ENCODE measurements at regions not wholly inside any gene's neighbourhood (a gene's known extent, or its start where the extent isn't known, plus 50 kb on each side); places are given as distances from the start of the nearest gene placed in this dataset.

DNA sequence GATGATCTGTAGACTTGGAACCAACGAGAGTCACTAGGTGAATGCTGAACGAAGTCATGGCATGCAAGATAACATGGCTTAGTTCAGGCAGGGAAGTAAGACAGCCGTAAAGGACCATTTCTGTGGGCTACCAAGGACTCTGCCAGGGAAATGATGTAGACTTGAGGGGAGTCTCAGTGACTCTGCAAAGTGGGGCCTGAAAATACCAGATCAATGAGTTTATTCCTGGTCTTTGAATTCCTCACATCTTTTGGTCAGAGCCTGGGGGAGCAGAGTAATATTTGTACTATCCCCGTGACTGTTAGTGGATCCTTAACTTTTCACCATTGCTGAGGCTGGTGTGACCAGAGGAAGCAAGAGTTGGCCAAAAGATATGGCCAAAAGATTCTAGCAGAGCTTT lies 60.7 kb upstream of the INHBA start:
- ATAC-seq, result no peak
- TF ChIP-seq TOX (CRISPR knock-in tag; IDR thresholded peaks at IDR 0.05; ENCODE audit: borderline replicate concordance) (no peak), ARNTL (CRISPR knock-in tag; IDR thresholded peaks at IDR 0.05; ENCODE audit: borderline replicate concordance, low read depth) (no peak), BACH2 (CRISPR knock-in tag; IDR thresholded peaks at IDR 0.05; ENCODE audit: borderline replicate concordance) (no peak), ZC3H10 (CRISPR knock-in tag; IDR thresholded peaks at IDR 0.05) (no peak), ZNF70 (CRISPR knock-in tag; IDR thresholded peaks at IDR 0.05) (no peak), ZFP30 (CRISPR knock-in tag; IDR thresholded peaks at IDR 0.05) (no peak)
- TF ChIP-seq, protein P1, sequence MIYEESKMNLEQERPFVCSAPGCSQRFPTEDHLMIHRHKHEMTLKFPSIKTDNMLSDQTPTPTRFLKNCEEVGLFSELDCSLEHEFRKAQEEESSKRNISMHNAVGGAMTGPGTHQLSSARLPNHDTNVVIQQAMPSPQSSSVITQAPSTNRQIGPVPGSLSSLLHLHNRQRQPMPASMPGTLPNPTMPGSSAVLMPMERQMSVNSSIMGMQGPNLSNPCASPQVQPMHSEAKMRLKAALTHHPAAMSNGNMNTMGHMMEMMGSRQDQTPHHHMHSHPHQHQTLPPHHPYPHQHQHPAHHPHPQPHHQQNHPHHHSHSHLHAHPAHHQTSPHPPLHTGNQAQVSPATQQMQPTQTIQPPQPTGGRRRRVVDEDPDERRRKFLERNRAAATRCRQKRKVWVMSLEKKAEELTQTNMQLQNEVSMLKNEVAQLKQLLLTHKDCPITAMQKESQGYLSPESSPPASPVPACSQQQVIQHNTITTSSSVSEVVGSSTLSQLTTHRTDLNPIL (CRISPR knock-in tag; IDR thresholded peaks at IDR 0.05; ENCODE audit: low read depth), result no peak
- TF ChIP-seq, protein P2, sequence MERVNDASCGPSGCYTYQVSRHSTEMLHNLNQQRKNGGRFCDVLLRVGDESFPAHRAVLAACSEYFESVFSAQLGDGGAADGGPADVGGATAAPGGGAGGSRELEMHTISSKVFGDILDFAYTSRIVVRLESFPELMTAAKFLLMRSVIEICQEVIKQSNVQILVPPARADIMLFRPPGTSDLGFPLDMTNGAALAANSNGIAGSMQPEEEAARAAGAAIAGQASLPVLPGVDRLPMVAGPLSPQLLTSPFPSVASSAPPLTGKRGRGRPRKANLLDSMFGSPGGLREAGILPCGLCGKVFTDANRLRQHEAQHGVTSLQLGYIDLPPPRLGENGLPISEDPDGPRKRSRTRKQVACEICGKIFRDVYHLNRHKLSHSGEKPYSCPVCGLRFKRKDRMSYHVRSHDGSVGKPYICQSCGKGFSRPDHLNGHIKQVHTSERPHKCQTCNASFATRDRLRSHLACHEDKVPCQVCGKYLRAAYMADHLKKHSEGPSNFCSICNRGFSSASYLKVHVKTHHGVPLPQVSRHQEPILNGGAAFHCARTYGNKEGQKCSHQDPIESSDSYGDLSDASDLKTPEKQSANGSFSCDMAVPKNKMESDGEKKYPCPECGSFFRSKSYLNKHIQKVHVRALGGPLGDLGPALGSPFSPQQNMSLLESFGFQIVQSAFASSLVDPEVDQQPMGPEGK (CRISPR knock-in tag; IDR thresholded peaks at IDR 0.05; ENCODE audit: borderline replicate concordance), result no peak
- TF ChIP-seq, protein P3, sequence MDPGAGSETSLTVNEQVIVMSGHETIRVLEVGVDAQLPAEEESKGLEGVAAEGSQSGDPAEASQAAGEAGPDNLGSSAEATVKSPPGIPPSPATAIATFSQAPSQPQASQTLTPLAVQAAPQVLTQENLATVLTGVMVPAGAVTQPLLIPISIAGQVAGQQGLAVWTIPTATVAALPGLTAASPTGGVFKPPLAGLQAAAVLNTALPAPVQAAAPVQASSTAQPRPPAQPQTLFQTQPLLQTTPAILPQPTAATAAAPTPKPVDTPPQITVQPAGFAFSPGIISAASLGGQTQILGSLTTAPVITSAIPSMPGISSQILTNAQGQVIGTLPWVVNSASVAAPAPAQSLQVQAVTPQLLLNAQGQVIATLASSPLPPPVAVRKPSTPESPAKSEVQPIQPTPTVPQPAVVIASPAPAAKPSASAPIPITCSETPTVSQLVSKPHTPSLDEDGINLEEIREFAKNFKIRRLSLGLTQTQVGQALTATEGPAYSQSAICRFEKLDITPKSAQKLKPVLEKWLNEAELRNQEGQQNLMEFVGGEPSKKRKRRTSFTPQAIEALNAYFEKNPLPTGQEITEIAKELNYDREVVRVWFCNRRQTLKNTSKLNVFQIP (CRISPR knock-in tag; IDR thresholded peaks at IDR 0.05; ENCODE audit: borderline replicate concordance, low read depth), result no peak

DNA sequence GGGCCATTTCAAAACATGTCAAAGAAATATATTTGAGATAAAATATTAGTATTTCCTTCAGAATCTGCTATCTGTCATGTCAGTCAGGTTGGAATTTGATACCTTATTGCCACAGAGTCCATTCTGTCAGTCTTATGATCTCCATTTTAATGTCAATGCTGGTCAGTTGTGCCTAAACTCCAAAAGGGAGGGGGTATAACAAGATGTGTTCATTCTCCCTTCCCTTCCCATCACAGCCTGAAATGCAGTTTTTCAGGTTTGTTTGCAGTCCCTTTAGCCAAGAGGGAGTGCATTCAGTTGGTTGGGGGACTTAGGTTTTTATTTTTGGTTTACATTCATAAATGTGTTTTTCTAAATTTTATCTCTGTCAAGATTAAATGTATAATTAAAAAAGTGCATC lies 59.8 kb upstream of the INHBA start:
- TF ChIP-seq, protein P3 (CRISPR knock-in tag; IDR thresholded peaks at IDR 0.05; ENCODE audit: borderline replicate concordance, low read depth), result no peak
- TF ChIP-seq TOX (CRISPR knock-in tag; IDR thresholded peaks at IDR 0.05; ENCODE audit: borderline replicate concordance) (no peak), ESRRG (CRISPR knock-in tag; IDR thresholded peaks at IDR 0.05) (no peak), ZNF8 (CRISPR knock-in tag; IDR thresholded peaks at IDR 0.05) (no peak), OSR1 (CRISPR knock-in tag; IDR thresholded peaks at IDR 0.05) (no peak), ISL1 (CRISPR knock-in tag; IDR thresholded peaks at IDR 0.05) (no peak), ZNF70 (CRISPR knock-in tag; IDR thresholded peaks at IDR 0.05) (no peak), TCF4 (CRISPR knock-in tag; IDR thresholded peaks at IDR 0.05; ENCODE audit: borderline replicate concordance) (no peak), BACH2 (CRISPR knock-in tag; IDR thresholded peaks at IDR 0.05; ENCODE audit: borderline replicate concordance) (no peak), RARB (CRISPR knock-in tag; IDR thresholded peaks at IDR 0.05) (no peak), ZNF565 (CRISPR knock-in tag; conservative IDR thresholded peaks at IDR 0.05; ENCODE audit: low read depth) (no peak), SNAI2 (CRISPR knock-in tag; IDR thresholded peaks at IDR 0.05) (no peak), CSDC2 (CRISPR knock-in tag; IDR thresholded peaks at IDR 0.05) (no peak), PPARA (CRISPR knock-in tag; IDR thresholded peaks at IDR 0.05; ENCODE audit: borderline replicate concordance) (no peak), ZC3H10 (CRISPR knock-in tag; IDR thresholded peaks at IDR 0.05) (no peak), ZFP30 (CRISPR knock-in tag; IDR thresholded peaks at IDR 0.05) (no peak)
- TF ChIP-seq, protein P4, sequence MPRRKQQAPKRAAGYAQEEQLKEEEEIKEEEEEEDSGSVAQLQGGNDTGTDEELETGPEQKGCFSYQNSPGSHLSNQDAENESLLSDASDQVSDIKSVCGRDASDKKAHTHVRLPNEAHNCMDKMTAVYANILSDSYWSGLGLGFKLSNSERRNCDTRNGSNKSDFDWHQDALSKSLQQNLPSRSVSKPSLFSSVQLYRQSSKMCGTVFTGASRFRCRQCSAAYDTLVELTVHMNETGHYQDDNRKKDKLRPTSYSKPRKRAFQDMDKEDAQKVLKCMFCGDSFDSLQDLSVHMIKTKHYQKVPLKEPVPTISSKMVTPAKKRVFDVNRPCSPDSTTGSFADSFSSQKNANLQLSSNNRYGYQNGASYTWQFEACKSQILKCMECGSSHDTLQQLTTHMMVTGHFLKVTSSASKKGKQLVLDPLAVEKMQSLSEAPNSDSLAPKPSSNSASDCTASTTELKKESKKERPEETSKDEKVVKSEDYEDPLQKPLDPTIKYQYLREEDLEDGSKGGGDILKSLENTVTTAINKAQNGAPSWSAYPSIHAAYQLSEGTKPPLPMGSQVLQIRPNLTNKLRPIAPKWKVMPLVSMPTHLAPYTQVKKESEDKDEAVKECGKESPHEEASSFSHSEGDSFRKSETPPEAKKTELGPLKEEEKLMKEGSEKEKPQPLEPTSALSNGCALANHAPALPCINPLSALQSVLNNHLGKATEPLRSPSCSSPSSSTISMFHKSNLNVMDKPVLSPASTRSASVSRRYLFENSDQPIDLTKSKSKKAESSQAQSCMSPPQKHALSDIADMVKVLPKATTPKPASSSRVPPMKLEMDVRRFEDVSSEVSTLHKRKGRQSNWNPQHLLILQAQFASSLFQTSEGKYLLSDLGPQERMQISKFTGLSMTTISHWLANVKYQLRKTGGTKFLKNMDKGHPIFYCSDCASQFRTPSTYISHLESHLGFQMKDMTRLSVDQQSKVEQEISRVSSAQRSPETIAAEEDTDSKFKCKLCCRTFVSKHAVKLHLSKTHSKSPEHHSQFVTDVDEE (CRISPR knock-in tag; IDR thresholded peaks at IDR 0.05), result no peak
- TF ChIP-seq, protein P1 (CRISPR knock-in tag; IDR thresholded peaks at IDR 0.05; ENCODE audit: low read depth), result no peak
- TF ChIP-seq, protein P5, sequence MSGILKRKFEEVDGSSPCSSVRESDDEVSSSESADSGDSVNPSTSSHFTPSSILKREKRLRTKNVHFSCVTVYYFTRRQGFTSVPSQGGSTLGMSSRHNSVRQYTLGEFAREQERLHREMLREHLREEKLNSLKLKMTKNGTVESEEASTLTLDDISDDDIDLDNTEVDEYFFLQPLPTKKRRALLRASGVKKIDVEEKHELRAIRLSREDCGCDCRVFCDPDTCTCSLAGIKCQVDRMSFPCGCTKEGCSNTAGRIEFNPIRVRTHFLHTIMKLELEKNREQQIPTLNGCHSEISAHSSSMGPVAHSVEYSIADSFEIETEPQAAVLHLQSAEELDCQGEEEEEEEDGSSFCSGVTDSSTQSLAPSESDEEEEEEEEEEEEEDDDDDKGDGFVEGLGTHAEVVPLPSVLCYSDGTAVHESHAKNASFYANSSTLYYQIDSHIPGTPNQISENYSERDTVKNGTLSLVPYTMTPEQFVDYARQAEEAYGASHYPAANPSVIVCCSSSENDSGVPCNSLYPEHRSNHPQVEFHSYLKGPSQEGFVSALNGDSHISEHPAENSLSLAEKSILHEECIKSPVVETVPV (CRISPR knock-in tag; IDR thresholded peaks at IDR 0.05), result no peak
- TF ChIP-seq, protein P2 (CRISPR knock-in tag; IDR thresholded peaks at IDR 0.05; ENCODE audit: borderline replicate concordance), result no peak
- no peak for ATAC-seq

Data from SK-N-SH treated with all-trans-retinoic acid at 6 μM for 48 hours (cell line).